ENCODE measurements at regions not wholly inside any gene's neighbourhood (a gene's known extent, or its start where the extent isn't known, plus 50 kb on each side); places are given as distances from the start of the nearest gene placed in this dataset.

GRCh38 chr14:62216121-62216520, 453.9 kb downstream of the SNAPC1 start:
- dilution Hi-C loops (cut with MboI; ENCODE audit: extremely low pct_ligation_motif_present, low sequenced_read_pairs) = no loop called here
- no peak overlapping the region for H2AFZ ChIP-seq (ENCODE audit: control insufficient read depth, low read length)
- H3K4me2 ChIP-seq (ENCODE audit: control insufficient read depth, extremely low read depth, insufficient read depth, low read depth, low read length) = no peak overlapping the region
- H3K79me2 ChIP-seq (ENCODE audit: control insufficient read depth, insufficient read depth, low read length) = no peaks in the 10 kb centered on the region
- no peak overlapping the region for H3K9ac ChIP-seq (ENCODE audit: control insufficient read depth, extremely low read depth, insufficient read depth, low read length)
- H3K27ac ChIP-seq (ENCODE audit: control insufficient read depth, insufficient read depth, low read length) = no peak overlapping the region
- no peaks in the 10 kb centered on the region for H3K9me3 ChIP-seq (ENCODE audit: control insufficient read depth, low read depth, low read length)
- no peak overlapping the region for H3K4me3 ChIP-seq (ENCODE audit: control insufficient read depth in 2 of 3, extremely low read depth in 1 of 3, insufficient read depth in 2 of 3, low read depth in 1 of 3, low read length in 3 of 3)
- FAIRE-seq (no peak), DNase-seq (ENCODE audit: low read depth, low spot score) (no peak)
- H3K36me3 ChIP-seq (ENCODE audit: control insufficient read depth in 2 of 2, extremely low read depth in 1 of 2, insufficient read depth in 2 of 2, low read length in 2 of 2) = no peaks in the 10 kb centered on the region
- H4K20me1 ChIP-seq (ENCODE audit: control insufficient read depth, extremely low read depth, insufficient read depth, low read length) = no peaks in the 10 kb centered on the region
- no peak for TF ChIP-seq EZH2 (IDR thresholded peaks at IDR 0.05; ENCODE audit: low read length)
- TF ChIP-seq CTCF (optimal IDR thresholded peaks at IDR 0.05 in 1 of 3, IDR thresholded peaks at IDR 0.05 in 1 of 3, conservative IDR thresholded peaks at IDR 0.05 in 1 of 3; ENCODE audit: extremely low read depth in 1 of 3, insufficient read depth in 2 of 3, low read length in 3 of 3) = no peak
- H3K4me1 ChIP-seq (ENCODE audit: control insufficient read depth, extremely low read depth, insufficient read depth, low read length) = peaks cover 10% of the 10 kb centered on the region
- no peaks in the 10 kb centered on the region for H3K9me1 ChIP-seq (ENCODE audit: control insufficient read depth, extremely low read depth, insufficient read depth, low read length)
- no peaks in the 10 kb centered on the region for H3K27me3 ChIP-seq (ENCODE audit: control insufficient read depth, extremely low read depth, insufficient read depth, low read length)

GRCh38 chr14:62234849-62235248, 472.6 kb downstream of the SNAPC1 start:
- H3K27ac ChIP-seq (ENCODE audit: control insufficient read depth, insufficient read depth, low read length) = no peak overlapping the region
- H3K4me1 ChIP-seq (ENCODE audit: control insufficient read depth, extremely low read depth, insufficient read depth, low read length) = no peaks in the 10 kb centered on the region
- no peak overlapping the region for H2AFZ ChIP-seq (ENCODE audit: control insufficient read depth, low read length)
- H4K20me1 ChIP-seq (ENCODE audit: control insufficient read depth, extremely low read depth, insufficient read depth, low read length) = no peaks in the 10 kb centered on the region
- no peak overlapping the region for H3K4me3 ChIP-seq (ENCODE audit: control insufficient read depth in 2 of 3, extremely low read depth in 1 of 3, insufficient read depth in 2 of 3, low read depth in 1 of 3, low read length in 3 of 3)
- no peak overlapping the region for H3K4me2 ChIP-seq (ENCODE audit: control insufficient read depth, extremely low read depth, insufficient read depth, low read depth, low read length)
- DNase-seq (ENCODE audit: low read depth, low spot score) (no peak), FAIRE-seq (no peak)
- no peaks in the 10 kb centered on the region for H3K9me1 ChIP-seq (ENCODE audit: control insufficient read depth, extremely low read depth, insufficient read depth, low read length)
- H3K9ac ChIP-seq (ENCODE audit: control insufficient read depth, extremely low read depth, insufficient read depth, low read length) = no peak overlapping the region
- H3K27me3 ChIP-seq (ENCODE audit: control insufficient read depth, extremely low read depth, insufficient read depth, low read length) = no peaks in the 10 kb centered on the region
- no peaks in the 10 kb centered on the region for H3K79me2 ChIP-seq (ENCODE audit: control insufficient read depth, insufficient read depth, low read length)
- no peaks in the 10 kb centered on the region for H3K36me3 ChIP-seq (ENCODE audit: control insufficient read depth in 2 of 2, extremely low read depth in 1 of 2, insufficient read depth in 2 of 2, low read length in 2 of 2)
- peaks cover 2% of the 10 kb centered on the region for H3K9me3 ChIP-seq (ENCODE audit: control insufficient read depth, low read depth, low read length)
- no peak for TF ChIP-seq EZH2 (IDR thresholded peaks at IDR 0.05; ENCODE audit: low read length)
- TF ChIP-seq CTCF (optimal IDR thresholded peaks at IDR 0.05 in 1 of 3, IDR thresholded peaks at IDR 0.05 in 1 of 3, conservative IDR thresholded peaks at IDR 0.05 in 1 of 3; ENCODE audit: extremely low read depth in 1 of 3, insufficient read depth in 2 of 3, low read length in 3 of 3) = no peak
- dilution Hi-C loops (cut with MboI; ENCODE audit: extremely low pct_ligation_motif_present, low sequenced_read_pairs) = no loop called here

Measured in keratinocyte (primary cell).